ENCODE measurements at regions not wholly inside any gene's neighbourhood (a gene's known extent, or its start where the extent isn't known, plus 50 kb on each side); places are given as distances from the start of the nearest gene placed in this dataset.

DNA sequence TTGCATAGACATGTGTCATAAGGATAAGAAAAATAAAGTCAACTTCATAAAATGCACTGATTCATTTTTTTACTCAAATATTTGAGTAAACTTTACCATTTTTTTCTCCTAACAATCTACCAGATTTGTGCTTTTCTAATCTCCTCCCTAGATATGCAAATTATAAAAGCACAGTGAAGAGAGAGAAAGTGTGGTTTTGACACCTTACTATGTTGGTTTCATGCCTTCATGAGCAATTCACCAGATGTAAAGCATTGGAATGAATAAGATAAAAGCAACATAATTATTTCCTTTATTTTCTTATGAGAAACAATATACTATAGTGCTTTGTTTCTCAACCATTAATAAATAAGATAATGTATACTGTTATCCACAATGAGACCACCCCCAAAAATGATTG is 432.5 kb upstream of the PCDH15 start:
- no peaks in the 10 kb centered on the region for H3K27me3 ChIP-seq (replicated peaks in 1 of 4; ENCODE audit: control insufficient read depth in 3 of 4, extremely low read depth in 1 of 4, insufficient read depth in 3 of 4, low read length in 3 of 4)
- POLR2A ChIA-PET (ENCODE audit: partially characterized antibody) = no interaction called here
- no peak overlapping the region for H3K4ac ChIP-seq (replicated peaks; ENCODE audit: insufficient read length, low read depth, low read length)
- no peak overlapping the region for H3K27ac ChIP-seq (ENCODE audit: low read depth, low read length)
- CTCF ChIA-PET (ENCODE audit: partially characterized antibody) = interaction anchor here (0.6 kb wide), 1 partner anchor 128 kb away, joined by 3 read pairs; no protein-coding TSS in a partner anchor
- no peak overlapping the region for H3K18ac ChIP-seq (ENCODE audit: extremely low read depth, low read length)
- H3K79me1 ChIP-seq (ENCODE audit: low read depth, low read length) = no peaks in the 10 kb centered on the region
- H3K79me2 ChIP-seq (ENCODE audit: control insufficient read depth in 1 of 2, insufficient read depth in 2 of 2, low read length in 2 of 2) = no peaks in the 10 kb centered on the region
- H2BK120ac ChIP-seq (replicated peaks; ENCODE audit: low read depth, low read length) = no peak overlapping the region
- no peaks in the 10 kb centered on the region for H3K36me3 ChIP-seq (ENCODE audit: control insufficient read depth in 2 of 4, insufficient read depth in 4 of 4, low read length in 3 of 4)
- no peak overlapping the region for H3K4me2 ChIP-seq (ENCODE audit: insufficient read depth in 1 of 2, low read depth in 2 of 2, low read length in 2 of 2)
- no peak for FAIRE-seq
- H2BK15ac ChIP-seq (ENCODE audit: low read length) = no peak overlapping the region
- H3K23me2 ChIP-seq (ENCODE audit: low read depth, low read length) = no peaks in the 10 kb centered on the region
- H4K20me1 ChIP-seq (replicated peaks in 1 of 2; ENCODE audit: control insufficient read depth in 1 of 2, insufficient read depth in 2 of 2, low read length in 2 of 2) = no peaks in the 10 kb centered on the region
- H3K23ac ChIP-seq (ENCODE audit: insufficient read length) = no peak overlapping the region
- no peak overlapping the region for H3K56ac ChIP-seq (replicated peaks; ENCODE audit: insufficient read length, low read depth, low read length)
- no peak overlapping the region for H3K14ac ChIP-seq (ENCODE audit: insufficient read length)
- no peaks in the 10 kb centered on the region for H3K4me1 ChIP-seq (replicated peaks in 1 of 4; ENCODE audit: control insufficient read depth in 3 of 4, insufficient read depth in 4 of 4, low read length in 3 of 4)
- no peaks in the 10 kb centered on the region for H3K9me3 ChIP-seq (ENCODE audit: insufficient read depth in 2 of 2, low read depth in 1 of 2, low read length in 1 of 2)
- H4K8ac ChIP-seq (ENCODE audit: extremely low read depth, insufficient read depth, low read length) = no peak overlapping the region
- H2BK5ac ChIP-seq (ENCODE audit: low read depth, low read length) = no peak overlapping the region
- H3K9ac ChIP-seq (replicated peaks in 1 of 4; ENCODE audit: extremely low read depth in 1 of 4, low read depth in 3 of 4, low read length in 3 of 4) = no peak overlapping the region
- H3K4me3 ChIP-seq (ENCODE audit: extremely low read depth in 1 of 4, insufficient read depth in 2 of 4, low read depth in 3 of 4, low read length in 4 of 4) = no peak overlapping the region
- no peak overlapping the region for H4K5ac ChIP-seq (ENCODE audit: insufficient read length, low read depth, low read length)
- H2AK5ac ChIP-seq (ENCODE audit: low read depth, low read length) = no peak overlapping the region
- DNase-seq (ENCODE audit: low read depth in 1 of 2, low spot score in 2 of 2) = no peak
- H2AFZ ChIP-seq (ENCODE audit: low read length) = no peak overlapping the region
- H2BK12ac ChIP-seq (ENCODE audit: low read depth, low read length) = no peak overlapping the region
- H2BK20ac ChIP-seq (ENCODE audit: low read length) = no peak overlapping the region
- no peak overlapping the region for H4K91ac ChIP-seq (replicated peaks; ENCODE audit: insufficient read length, low read length)
- no peak for TF ChIP-seq MAX (IDR thresholded peaks at IDR 0.05)
- no peak for TF ChIP-seq KDM5A (IDR thresholded peaks at IDR 0.05; ENCODE audit: low read length)
- no peak for TF ChIP-seq NRF1 (IDR thresholded peaks at IDR 0.05; ENCODE audit: low read depth, low read length)
- no peak for TF ChIP-seq KDM4A (IDR thresholded peaks at IDR 0.05; ENCODE audit: low read depth, low read length, severe bottlenecking)
- TF ChIP-seq CBX8 (IDR thresholded peaks at IDR 0.05; ENCODE audit: borderline replicate concordance, low read depth, low read length) = no peak

Data from H1 (cell line).